Fibroblast of upper back skin (primary cell): ENCODE measurements at regions not wholly inside any gene's neighbourhood (a gene's known extent, or its start where the extent isn't known, plus 50 kb on each side); places are given as distances from the start of the nearest gene placed in this dataset.
A peak's percentile ranks its signal among the peaks of the same experiment; 100 is the strongest.

Experiments
- DNase-seq: peaks from one replicate; pipeline ENCODE4 v3.0.0-alpha.2; 2013

GRCh38 chr6:141141870-141142269 is 990.9 kb upstream of the GJE1 start:
- DNase-seq, result no peak

GRCh38 chr6:141140905-141141304 is 991.8 kb upstream of the GJE1 start:
- no peak for DNase-seq

GRCh38 chr6:141139461-141139860 is 993.3 kb upstream of the GJE1 start:
- no peak for DNase-seq

- no peak for DNase-seq
Observed at GRCh38 chr6:141134723-141135122, 998.0 kb upstream of the GJE1 start.

GRCh38 chr6:141133836-141134235 is 998.9 kb upstream of the GJE1 start:
- DNase-seq, result peak; percentile 23

- peak; percentile 75 for DNase-seq
Observed at GRCh38 chr6:141133346-141133745, 999.4 kb upstream of the GJE1 start.

GRCh38 chr6:141131616-141132015 is 1001.1 kb upstream of the GJE1 start:
- no peak for DNase-seq

GRCh38 chr6:141123497-141123896 is 1009.2 kb upstream of the GJE1 start:
- no peak for DNase-seq

- DNase-seq, result no peak
Observed at GRCh38 chr6:141123049-141123448, 1009.7 kb upstream of the GJE1 start.

- no peak for DNase-seq
Observed at GRCh38 chr6:141118991-141119390, 1013.7 kb upstream of the GJE1 start.

GRCh38 chr6:141117874-141118273 is 1014.9 kb upstream of the GJE1 start:
- DNase-seq, result peak; percentile 63

- peak; percentile 62 for DNase-seq
Observed at GRCh38 chr6:141110481-141110880, 1022.2 kb upstream of the GJE1 start.

GRCh38 chr6:141107591-141108160 is 1025.0 kb upstream of the GJE1 start:
- DNase-seq, result peak; percentile 63

GRCh38 chr6:141105481-141105880 is 1027.2 kb upstream of the GJE1 start:
- DNase-seq, result peak; percentile 89

GRCh38 chr6:141103246-141103645 is 1029.5 kb upstream of the GJE1 start:
- peak; percentile 72 for DNase-seq

- no peak for DNase-seq
Observed at GRCh38 chr6:141097471-141097870, 1035.3 kb upstream of the GJE1 start.

- no peak for DNase-seq
Observed at GRCh38 chr6:141095308-141095707, 1037.4 kb upstream of the GJE1 start.

- no peak for DNase-seq
Observed at GRCh38 chr6:141088171-141088570, 1044.6 kb upstream of the GJE1 start.

GRCh38 chr6:141077355-141078333 is 1055.1 kb upstream of the GJE1 start:
- DNase-seq, result peak; percentile 8

GRCh38 chr6:141057761-141058160 is 1075.0 kb upstream of the GJE1 start:
- no peak for DNase-seq

- DNase-seq, result no peak
Observed at GRCh38 chr6:141056945-141057625, 1075.6 kb upstream of the GJE1 start.

- no peak for DNase-seq
Observed at GRCh38 chr6:141050471-141050870, 1082.3 kb upstream of the GJE1 start.

GRCh38 chr6:141048451-141048850 is 1084.3 kb upstream of the GJE1 start:
- no peak for DNase-seq

- peak; percentile 22 for DNase-seq
Observed at GRCh38 chr6:141046496-141046895, 1086.2 kb upstream of the GJE1 start.
